Esophagus muscularis mucosa (tissue), 4 donors: ENCODE measurements at regions not wholly inside any gene's neighbourhood (a gene's known extent, or its start where the extent isn't known, plus 50 kb on each side); places are given as distances from the start of the nearest gene placed in this dataset.

Source experiments
- EP300 ChIP-seq: sonication (generic); formaldehyde crosslinking; IDR thresholded peaks from one replicate; pipeline ENCODE4 v1.6.1; 2017; ENCODE audit warnings: antibody characterized with exemption
- POLR2A ChIP-seq: fragments of 450-650 bp; IDR thresholded peaks from one replicate; pipeline ENCODE4 v1.6.1; 2017; ENCODE audit warnings: antibody characterized with exemption, moderate library complexity, mild to moderate bottlenecking, low read depth
- POLR2AphosphoS5 ChIP-seq, 2 donors: sonication (generic); formaldehyde crosslinking; IDR thresholded peaks; one replicate each; pipeline ENCODE4 v1.6.1; 2017; ENCODE audit warnings: antibody characterized with exemption in 2 of 2
- TF ChIP-seq, protein P1 (sequence below), 3 experiments: fragments of 200-600 bp in 2 of 3; fragments of 450-650 bp in 1 of 3; sonication (generic) in 2 of 3; IDR thresholded peaks; one replicate each; pipeline ENCODE4 v1.5.1; 2017 to 2019; ENCODE audit warnings: antibody characterized with exemption in 3 of 3, mild to moderate bottlenecking in 2 of 3, moderate library complexity in 1 of 3

GRCh38 chr6:140779991-140780596 is 1352.6 kb upstream of the GJE1 start:
- TF ChIP-seq, protein P1, sequence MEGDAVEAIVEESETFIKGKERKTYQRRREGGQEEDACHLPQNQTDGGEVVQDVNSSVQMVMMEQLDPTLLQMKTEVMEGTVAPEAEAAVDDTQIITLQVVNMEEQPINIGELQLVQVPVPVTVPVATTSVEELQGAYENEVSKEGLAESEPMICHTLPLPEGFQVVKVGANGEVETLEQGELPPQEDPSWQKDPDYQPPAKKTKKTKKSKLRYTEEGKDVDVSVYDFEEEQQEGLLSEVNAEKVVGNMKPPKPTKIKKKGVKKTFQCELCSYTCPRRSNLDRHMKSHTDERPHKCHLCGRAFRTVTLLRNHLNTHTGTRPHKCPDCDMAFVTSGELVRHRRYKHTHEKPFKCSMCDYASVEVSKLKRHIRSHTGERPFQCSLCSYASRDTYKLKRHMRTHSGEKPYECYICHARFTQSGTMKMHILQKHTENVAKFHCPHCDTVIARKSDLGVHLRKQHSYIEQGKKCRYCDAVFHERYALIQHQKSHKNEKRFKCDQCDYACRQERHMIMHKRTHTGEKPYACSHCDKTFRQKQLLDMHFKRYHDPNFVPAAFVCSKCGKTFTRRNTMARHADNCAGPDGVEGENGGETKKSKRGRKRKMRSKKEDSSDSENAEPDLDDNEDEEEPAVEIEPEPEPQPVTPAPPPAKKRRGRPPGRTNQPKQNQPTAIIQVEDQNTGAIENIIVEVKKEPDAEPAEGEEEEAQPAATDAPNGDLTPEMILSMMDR (IDR thresholded peaks at IDR 0.05) = no peak
- no peak for TF ChIP-seq EP300
- no peak for TF ChIP-seq POLR2A
- TF ChIP-seq POLR2AphosphoS5 (IDR thresholded peaks at IDR 0.05) = no peak
